Suprapubic skin (tissue), 4 donors: ENCODE measurements at regions not wholly inside any gene's neighbourhood (a gene's known extent, or its start where the extent isn't known, plus 50 kb on each side); places are given as distances from the start of the nearest gene placed in this dataset.
A peak's percentile ranks its signal among the peaks of the same experiment; 100 is the strongest.

Experiments used
- DNase-seq, 2 donors: peaks; one replicate each; pipeline ENCODE4 v3.0.0-alpha.2; 2019; ENCODE audit warnings: low spot score in 2 of 2
- H3K27ac ChIP-seq: fragments of 200-600 bp; sonication (generic); one replicate; pipeline ENCODE4 v1.5.1; 2019
- H3K27me3 ChIP-seq: fragments of 200-600 bp; sonication (generic); one replicate; pipeline ENCODE4 v1.5.1; 2019
- H3K36me3 ChIP-seq: fragments of 200-600 bp; sonication (generic); one replicate; pipeline ENCODE4 v1.5.1; 2019
- H3K4me1 ChIP-seq: fragments of 200-600 bp; sonication (generic); one replicate; pipeline ENCODE4 v1.5.1; 2019
- H3K4me3 ChIP-seq: fragments of 200-600 bp; sonication (generic); one replicate; pipeline ENCODE4 v1.5.1; 2019; ENCODE audit warnings: mild to moderate bottlenecking
- H3K9me3 ChIP-seq: fragments of 200-600 bp; sonication (generic); one replicate; pipeline ENCODE4 v1.5.1; 2019
- CTCF ChIP-seq, 2 donors: fragments of 200-600 bp in 1 of 2; fragments of 450-650 bp in 1 of 2; sonication (generic) in 1 of 2; IDR thresholded peaks; one replicate each; pipeline ENCODE4 v1.5.1; 2016 to 2019; ENCODE audit warnings: antibody characterized with exemption in 2 of 2, mild to moderate bottlenecking in 1 of 2, moderate library complexity in 1 of 2
- EP300 ChIP-seq: sonication (generic); formaldehyde crosslinking; IDR thresholded peaks from one replicate; pipeline ENCODE4 v1.6.1; 2017; ENCODE audit warnings: antibody characterized with exemption
- POLR2A ChIP-seq, 2 donors: fragments of 450-650 bp; IDR thresholded peaks; one replicate each; pipeline ENCODE4 v1.6.1; 2017; ENCODE audit warnings: antibody characterized with exemption in 2 of 2, mild to moderate bottlenecking in 2 of 2, moderate library complexity in 2 of 2
- POLR2AphosphoS5 ChIP-seq, 3 donors: sonication (generic); formaldehyde crosslinking; IDR thresholded peaks; one replicate each; pipeline ENCODE4 v1.6.1; 2017; ENCODE audit warnings: antibody characterized with exemption in 3 of 3
- WGBS: methylation state at CpG from one replicate; pipeline ENCODE4 v1.1.5; 2018; 5-methylcytosine and 5-hydroxymethylcytosine counted together

GRCh38 chr12:68405343-68405781 is 73.2 kb upstream of the MDM1 start:
- DNase-seq = no peak
- Histone ChIP-seq H3K27ac (peak overlapping the region; percentile 62), H3K9me3 (no peaks in the 10 kb centered on the region), H3K27me3 (no peaks in the 10 kb centered on the region), H3K4me1 (peaks cover 21% of the 10 kb centered on the region), H3K4me3 (no peak overlapping the region), H3K36me3 (no peaks in the 10 kb centered on the region)
- TF ChIP-seq POLR2AphosphoS5 (IDR thresholded peaks at IDR 0.05) = peak in 1 of 3 donors; percentile 28
- no peak for TF ChIP-seq EP300
- no peak for TF ChIP-seq CTCF (IDR thresholded peaks at IDR 0.05)

GRCh38 chr12:68406134-68406576 is 74.0 kb upstream of the MDM1 start:
- TF ChIP-seq POLR2A (IDR thresholded peaks at IDR 0.05) (no peak), POLR2AphosphoS5 (IDR thresholded peaks at IDR 0.05) (peak in 1 of 3 donors; percentile 86), EP300 (no peak), CTCF (IDR thresholded peaks at IDR 0.05) (no peak)
- Histone ChIP-seq H3K4me1 (peaks cover 21% of the 10 kb centered on the region), H3K27ac (peak overlapping the region; percentile 62), H3K4me3 (no peak overlapping the region), H3K27me3 (no peaks in the 10 kb centered on the region), H3K36me3 (no peaks in the 10 kb centered on the region), H3K9me3 (no peaks in the 10 kb centered on the region)
- peak; percentile 93 to 95 for DNase-seq
- WGBS = 3% methylated on average over 5 of the region's 5 CpGs

GRCh38 chr12:68406911-68407310 is 74.7 kb upstream of the MDM1 start:
- H3K27ac ChIP-seq = no peak overlapping the region
- WGBS = 78% methylated on average over 4 of the region's 4 CpGs
- DNase-seq = no peak

GRCh38 chr12:68410018-68410660 is 78.0 kb upstream of the MDM1 start:
- 83% methylated on average over 11 of the region's 11 CpGs for WGBS

More at GRCh38 chr12:68406911-68407310, 74.7 kb upstream of the MDM1 start:
- Histone ChIP-seq H3K27me3 (no peaks in the 10 kb centered on the region), H3K9me3 (no peaks in the 10 kb centered on the region), H3K4me1 (peaks cover 21% of the 10 kb centered on the region), H3K4me3 (no peak overlapping the region), H3K36me3 (no peaks in the 10 kb centered on the region)
- TF ChIP-seq POLR2A (IDR thresholded peaks at IDR 0.05) = no peak
- TF ChIP-seq POLR2AphosphoS5 (IDR thresholded peaks at IDR 0.05) = no peak
- TF ChIP-seq EP300 = no peak
- TF ChIP-seq CTCF (IDR thresholded peaks at IDR 0.05) = no peak

GRCh38 chr12:68411371-68411770 is 79.2 kb upstream of the MDM1 start:
- no peaks in the 10 kb centered on the region for H3K36me3 ChIP-seq
- DNase-seq = no peak
- H3K4me1 ChIP-seq = peaks cover 6% of the 10 kb centered on the region
- H3K27ac ChIP-seq = no peak overlapping the region
- H3K4me3 ChIP-seq = no peak overlapping the region
- no peaks in the 10 kb centered on the region for H3K27me3 ChIP-seq
- WGBS = 83% methylated on average over 9 of the region's 9 CpGs
- TF ChIP-seq POLR2A (IDR thresholded peaks at IDR 0.05) (no peak), CTCF (IDR thresholded peaks at IDR 0.05) (no peak), EP300 (no peak), POLR2AphosphoS5 (IDR thresholded peaks at IDR 0.05) (no peak)
- no peaks in the 10 kb centered on the region for H3K9me3 ChIP-seq

More at GRCh38 chr12:68410018-68410660, 78.0 kb upstream of the MDM1 start:
- no peaks in the 10 kb centered on the region for H3K36me3 ChIP-seq
- no peak for DNase-seq
- H3K4me3 ChIP-seq = no peak overlapping the region
- H3K27me3 ChIP-seq = no peaks in the 10 kb centered on the region
- H3K4me1 ChIP-seq = peaks cover 17% of the 10 kb centered on the region
- TF ChIP-seq EP300 = no peak
- TF ChIP-seq POLR2A (IDR thresholded peaks at IDR 0.05) = no peak
- no peak for TF ChIP-seq CTCF (IDR thresholded peaks at IDR 0.05)
- no peak for TF ChIP-seq POLR2AphosphoS5 (IDR thresholded peaks at IDR 0.05)
- no peaks in the 10 kb centered on the region for H3K9me3 ChIP-seq
- no peak overlapping the region for H3K27ac ChIP-seq
